CD4-positive, alpha-beta T cell treated with Interleukin-17A for 4 hours (primary cell): ENCODE measurements at regions not wholly inside any gene's neighbourhood (a gene's known extent, or its start where the extent isn't known, plus 50 kb on each side); places are given as distances from the start of the nearest gene placed in this dataset.
"Not testable (repeated sequence)": the region's sequence is repeated elsewhere in the genome, so short reads cannot be mapped to it uniquely, and the experiment has no call there.

Source experiments
- DNase-seq: peaks from one replicate; pipeline ENCODE4 v3.0.0-alpha.2; 2020; ENCODE audit warnings: mixed read lengths

DNA sequence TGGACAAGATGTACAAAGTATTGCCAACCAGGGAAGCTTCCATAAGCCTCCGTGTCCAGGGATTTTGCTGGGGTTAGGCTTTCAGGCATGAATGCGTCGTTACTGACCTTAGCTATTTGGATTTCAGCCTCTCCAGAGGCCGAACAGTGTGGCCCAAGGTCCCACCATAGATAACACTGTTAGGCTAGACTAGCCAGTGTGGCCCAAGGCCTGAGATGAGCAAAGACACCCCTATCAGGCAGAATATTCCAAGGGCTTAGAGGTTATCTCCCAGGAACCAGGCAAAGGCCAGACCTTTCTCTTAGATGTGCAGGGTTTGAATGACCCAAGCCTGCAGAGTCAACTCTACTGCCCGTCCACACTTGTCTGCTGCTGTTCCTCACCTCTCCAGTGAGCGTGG lies 131.7 kb upstream of the NDUFV2 start:
- DNase-seq = no peak

DNA sequence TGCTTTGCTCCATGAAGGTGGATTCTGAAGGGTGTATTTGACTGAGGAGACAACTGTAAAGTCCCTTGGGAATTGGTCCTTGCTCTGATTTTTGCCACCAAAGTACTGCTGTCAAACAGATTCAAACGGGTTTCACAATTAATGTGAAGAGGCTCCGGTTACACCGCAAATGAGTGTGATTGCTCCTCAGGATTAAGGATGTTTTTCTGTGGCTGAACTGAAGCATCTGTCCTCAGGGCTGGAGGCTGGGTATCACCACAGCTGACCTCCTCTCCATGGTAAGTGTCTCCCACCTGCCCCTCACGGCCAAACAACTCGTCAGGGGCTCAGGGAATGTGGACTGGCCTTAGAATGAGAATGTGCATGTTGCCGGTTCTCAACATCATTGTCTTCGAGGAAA lies 130.4 kb upstream of the NDUFV2 start:
- DNase-seq = no peak

DNA sequence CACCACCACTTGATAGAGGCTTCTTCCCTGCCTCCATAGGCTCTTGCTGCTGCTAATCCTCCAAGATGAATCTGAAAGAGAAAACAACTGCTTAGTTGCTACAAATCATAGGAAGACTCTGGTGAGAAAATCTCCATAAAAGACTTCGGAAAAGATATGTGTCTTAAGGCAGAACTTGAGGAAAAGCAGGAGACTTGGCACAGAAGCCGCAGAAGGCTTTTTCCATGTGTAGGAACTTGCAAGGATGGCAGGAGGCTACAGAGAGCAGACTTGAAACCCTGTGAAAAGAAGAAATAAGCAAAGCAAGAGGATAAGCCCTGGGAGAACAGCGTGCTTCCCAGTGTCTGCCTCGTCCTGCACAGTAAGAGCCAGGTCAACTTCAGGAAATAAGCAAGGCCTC lies 128.2 kb upstream of the NDUFV2 start:
- DNase-seq = no peak

DNA sequence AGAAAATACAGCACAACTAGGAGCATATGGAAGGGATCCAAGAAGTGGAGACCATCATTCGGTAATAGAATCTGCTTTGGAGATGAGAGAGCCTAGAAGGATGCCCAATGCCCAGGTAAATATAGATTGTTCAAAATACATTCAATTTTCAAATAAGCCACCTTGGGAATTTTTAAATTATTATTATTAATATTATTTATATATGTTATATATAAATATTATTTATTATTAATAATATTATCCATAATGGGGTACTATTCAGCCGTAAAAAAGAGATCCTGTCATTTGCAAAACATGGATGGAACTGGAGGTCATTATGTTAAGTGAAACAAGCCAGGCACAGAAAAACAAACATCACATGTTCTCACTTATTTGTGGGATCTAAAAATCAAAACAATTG lies 127.8 kb upstream of the NDUFV2 start:
- no peak for DNase-seq

DNA sequence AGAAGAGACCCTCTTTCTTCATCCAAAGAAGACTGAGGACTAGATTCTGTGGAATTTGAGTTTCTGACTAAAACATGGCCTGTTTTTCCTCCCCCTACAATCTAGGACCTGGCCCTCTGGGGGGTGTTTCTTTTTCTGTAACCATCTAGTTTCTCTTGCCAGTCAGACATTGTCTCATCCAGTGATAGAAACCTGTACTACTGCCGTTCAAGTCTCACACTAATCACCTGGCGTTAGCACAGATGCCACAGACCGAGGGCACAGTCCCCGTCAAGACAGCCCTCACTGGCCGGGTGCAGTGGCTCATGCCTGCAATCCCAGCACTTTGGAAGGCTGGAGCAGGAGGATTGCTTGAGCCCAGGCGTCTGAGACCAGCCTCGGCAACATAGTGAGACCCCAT lies 126.9 kb upstream of the NDUFV2 start:
- no peak for DNase-seq

DNA sequence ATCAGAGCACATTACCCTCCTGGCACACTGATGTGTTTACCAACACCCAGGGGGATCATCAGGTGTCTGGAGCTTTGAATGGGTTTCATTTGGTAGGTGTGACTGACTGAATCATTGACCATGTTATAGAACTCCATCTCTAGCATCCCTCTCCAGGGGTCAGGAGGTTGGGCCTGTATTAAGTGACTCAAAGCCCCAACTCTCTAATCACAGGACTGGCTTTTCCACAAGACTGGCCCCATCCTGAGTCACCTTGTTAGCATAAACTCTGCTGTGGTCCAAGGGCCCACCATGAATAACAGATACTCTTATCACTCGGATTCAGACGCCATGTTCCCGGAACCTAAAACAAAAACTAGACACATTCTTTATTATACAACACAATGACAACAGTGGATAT lies 125.9 kb upstream of the NDUFV2 start:
- no peak for DNase-seq

DNA sequence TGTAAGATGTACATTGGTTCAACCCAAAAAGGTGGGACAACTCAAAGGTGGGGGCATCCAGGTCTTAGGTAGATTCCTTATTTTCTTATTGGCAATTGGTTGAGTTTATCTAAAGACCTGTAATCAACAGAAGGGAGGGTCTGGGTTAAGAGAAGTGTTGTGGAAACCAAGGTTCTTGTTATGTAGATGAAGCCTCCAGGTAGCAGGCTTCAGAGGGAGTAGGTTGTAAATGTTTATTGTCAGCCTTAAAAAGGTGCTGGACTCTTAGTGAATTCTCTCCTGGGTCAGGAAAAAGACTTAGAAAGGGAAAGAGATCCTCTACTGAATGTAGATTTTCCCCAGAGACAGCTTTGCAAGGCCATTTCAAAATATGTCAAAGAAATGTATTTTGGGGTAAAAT lies 125.3 kb upstream of the NDUFV2 start:
- no peak for DNase-seq

DNA sequence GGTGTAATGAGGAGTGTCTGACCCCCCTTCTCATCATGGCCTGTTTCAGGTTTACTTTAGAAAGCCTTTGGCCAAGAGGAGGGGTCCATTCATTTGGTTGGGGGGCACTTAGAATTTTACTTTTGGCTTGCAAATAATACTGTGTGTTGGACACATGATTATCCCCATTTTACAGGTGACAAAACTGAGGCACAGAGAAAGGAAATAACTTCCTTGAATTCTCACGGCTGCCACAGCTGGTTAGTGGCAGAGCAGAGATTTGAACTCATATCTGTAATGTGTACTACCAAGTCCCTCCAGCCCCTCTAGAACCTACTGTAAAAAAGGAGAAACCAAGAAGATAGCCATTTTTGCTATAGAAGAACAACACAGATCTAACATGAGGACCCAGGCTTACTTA lies 124.8 kb upstream of the NDUFV2 start:
- DNase-seq = no peak

DNA sequence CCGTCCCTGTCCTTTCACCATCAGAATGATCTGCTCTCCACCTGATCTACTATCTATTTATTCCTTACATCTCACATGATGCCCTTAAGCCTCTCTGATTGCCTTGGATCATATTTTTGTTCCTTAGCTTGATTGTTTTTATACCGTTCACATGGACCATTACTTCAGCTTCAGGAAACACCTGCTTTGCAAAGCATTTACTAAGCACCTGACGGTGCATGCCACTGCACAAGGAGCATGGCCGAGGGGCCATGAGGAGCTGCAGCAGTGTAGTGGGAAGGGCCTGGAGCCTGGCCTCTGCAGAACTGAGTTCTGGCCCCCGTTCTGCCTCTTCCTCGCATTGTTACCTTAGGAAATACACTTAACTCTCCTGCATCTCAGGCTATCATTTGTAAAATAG lies 124.1 kb upstream of the NDUFV2 start:
- DNase-seq = no peak

DNA sequence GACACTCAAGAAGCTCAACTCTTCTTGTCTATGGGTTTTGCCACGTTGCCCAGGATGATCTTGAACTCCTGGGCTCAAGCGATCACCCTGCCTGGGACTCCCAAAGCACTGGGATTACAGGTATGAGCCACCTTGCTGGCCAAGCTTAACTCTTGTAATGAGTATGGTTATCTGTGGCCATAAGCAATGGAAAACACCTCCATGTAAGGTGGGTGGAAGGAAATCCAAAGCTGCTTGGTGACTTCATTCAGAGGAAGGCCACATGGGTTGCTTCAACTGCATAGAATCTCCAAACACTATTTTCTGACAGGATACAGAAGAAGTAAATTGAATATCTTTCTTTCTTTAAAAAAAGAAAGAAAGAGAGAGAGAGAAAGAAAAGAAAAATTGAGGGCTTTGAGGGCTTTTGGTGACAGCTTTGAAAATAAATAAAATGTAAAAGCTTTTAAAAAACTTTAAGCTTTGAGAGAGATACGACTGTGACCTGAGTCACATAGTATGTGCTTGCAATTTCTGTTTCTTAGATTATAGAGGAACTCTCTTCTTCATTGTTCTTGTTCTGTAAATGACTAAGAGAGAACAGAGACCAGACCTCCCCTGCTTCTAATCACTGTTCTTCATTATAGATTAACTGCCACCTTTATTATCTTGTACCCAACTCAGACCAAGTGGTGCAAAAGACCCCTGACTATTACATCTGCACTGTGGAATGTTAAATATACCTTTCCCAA lies 123.1 kb upstream of the NDUFV2 start:
- DNase-seq = no peak

DNA sequence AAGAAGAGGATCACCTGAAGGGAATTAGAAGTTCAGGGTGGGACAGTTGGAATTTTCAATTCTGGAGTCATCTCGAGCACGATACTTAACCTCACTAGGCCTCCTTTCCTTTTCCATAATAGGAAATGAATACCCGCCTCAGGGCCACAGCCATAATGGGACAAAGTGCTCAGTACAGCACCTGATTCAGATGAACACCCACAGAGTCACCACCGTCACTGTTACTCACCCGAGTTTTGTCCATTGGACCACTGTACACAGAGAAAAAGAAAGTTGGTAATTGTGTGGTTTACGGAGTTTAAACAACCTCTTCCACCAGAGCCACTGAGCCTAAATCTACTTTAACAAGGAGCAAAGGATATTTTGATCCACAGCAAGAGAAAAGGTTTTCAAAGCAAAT lies 122.0 kb upstream of the NDUFV2 start:
- DNase-seq = no peak

DNA sequence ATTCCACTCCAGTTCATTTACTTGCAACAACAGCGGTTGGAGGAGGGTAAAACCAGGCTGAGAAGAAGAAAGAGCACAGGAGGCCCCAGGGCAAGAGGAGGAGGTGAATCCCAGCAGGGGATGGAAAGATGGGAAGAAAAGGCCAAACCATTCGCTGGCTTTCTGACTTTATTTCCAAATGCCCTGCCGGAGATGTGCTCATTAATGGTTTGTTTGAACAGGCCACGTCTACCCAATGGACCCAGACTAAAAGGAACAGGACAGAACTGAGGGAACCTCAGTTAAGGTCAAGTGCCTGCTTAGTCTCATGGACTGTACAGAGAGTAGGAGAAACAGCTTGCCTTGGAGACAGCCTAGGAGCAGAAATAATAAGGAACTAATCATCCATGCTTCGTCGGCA lies 121.6 kb upstream of the NDUFV2 start:
- DNase-seq = no peak

DNA sequence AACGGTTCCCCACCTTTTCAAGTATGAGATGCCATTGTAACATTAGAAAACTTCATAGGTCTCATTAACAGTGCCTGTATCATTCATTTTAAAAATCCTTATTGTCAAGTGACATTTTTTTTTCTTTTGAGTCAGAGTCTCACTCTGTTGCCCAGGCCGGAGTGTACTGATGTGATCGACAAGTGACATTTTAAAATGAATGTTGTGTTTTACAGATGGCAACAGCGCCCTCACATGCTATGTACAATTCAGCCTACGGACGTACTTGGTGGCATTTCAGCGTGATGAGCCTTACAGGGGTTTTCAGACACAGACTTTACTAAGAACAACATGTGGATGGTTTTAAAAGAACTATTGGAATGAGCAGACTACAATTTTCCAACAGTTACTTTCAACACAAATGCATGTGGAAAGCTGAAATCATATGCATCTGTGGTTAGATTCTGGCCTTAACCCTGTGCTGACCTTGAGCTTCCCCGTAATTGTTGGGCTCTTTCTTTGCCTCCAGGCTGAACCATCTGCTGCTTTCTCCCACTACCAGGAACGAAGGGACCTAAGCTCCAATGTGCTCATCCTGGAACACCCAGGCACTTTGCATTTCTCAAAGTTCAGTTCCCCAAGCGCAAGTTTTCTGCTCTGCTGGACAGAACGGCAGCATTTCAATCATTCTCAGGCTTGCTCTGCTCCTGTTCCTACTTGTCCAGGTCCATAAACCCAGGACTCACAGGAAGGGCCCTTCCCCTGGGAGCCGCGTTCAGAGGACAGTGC lies 119.9 kb upstream of the NDUFV2 start:
- DNase-seq = no peak

DNA sequence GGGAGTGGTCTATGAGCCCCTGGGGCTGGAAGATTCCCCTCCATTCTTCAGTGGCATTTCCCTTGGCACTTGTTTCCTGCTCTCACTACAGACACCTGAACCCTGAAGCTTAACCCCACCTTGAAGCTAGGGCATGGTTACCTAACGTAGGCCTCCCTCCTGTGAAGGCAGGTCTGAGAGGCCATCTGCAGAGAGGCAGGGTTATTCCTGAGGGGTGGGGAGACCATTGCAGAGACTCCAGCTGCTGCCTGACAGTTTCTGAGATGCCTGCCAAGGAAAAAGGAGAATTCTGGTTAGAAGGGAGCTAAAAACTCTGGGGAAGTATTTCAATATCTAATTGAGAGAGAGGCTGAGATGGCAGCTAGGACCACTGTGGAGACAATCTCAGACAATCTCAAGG lies 119.3 kb upstream of the NDUFV2 start:
- no peak for DNase-seq

DNA sequence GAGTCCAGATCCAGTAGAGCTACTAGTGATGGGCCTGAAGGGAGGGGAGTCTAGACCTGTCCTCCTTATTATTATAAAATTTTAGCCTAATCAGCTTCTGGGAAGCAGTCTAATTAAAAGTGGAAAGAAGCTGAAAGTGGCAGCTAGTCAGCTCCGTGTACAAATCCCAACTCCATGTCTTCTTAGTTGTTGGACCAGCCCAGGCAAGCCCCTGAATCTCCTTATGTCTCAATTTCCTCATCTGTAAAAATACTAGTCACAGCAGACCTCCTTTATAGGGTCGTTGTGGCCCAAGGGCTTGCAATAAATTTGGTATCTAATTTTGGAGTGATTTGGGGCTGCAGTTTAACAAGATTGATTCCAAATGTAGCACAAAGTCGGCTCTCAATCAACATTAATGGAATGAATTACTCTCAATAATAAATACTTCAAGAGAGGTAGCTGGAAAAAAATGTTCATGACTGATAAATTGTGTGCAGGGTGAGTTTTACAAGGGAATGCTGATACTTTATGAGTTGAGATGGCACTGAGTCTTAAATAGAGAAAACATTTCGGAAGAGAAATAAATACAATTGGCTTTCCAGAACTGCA lies 118.3 kb upstream of the NDUFV2 start:
- no peak for DNase-seq

DNA sequence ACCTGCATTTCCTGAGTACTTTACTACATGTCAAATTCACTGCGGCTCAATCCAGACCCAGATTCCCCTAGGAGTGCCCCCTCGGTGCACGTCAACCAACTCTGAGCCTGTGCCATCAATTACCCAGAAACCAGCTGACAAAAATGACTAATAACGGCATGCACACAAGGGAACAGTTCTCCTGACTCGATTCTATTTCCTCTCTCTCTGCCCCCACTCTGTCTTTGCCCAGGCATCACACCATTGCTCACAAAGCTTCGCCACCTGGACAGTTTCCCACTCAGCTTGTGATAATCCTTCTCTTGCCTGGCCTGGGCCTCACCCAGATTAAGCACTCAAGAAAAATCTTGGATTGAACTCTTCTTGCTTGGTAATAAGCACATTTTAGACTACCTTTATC lies 115.3 kb upstream of the NDUFV2 start:
- DNase-seq = no peak

DNA sequence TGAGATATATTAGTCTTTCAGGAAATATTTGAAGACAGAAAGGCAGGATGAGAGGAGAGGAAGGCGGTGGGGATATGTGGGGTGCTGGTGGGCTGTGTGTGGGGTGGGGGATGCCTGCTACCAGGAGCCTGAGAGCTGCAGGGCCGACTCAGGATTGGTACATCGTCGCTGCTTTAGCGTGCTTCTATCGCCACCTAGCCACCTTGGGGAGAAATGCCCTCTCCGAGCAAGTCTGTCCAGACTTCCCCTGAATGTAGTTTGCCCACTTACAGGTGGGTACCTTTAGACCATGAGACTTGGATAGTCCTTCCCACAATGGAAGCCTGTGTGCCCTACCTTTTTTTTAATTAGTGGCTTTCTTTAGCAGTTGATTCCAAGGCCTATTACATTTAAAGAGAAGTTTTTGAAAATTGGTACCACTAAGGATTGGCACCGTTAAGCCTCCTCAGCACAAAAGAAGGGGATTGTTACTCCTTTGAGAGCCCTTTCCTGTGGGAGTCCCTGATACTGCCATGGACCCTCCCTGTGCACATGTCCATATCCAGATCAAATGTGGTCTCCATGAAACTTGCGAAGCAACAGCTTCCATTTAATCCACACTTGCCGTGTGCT lies 114.1 kb upstream of the NDUFV2 start:
- peak; percentile 68 for DNase-seq

DNA sequence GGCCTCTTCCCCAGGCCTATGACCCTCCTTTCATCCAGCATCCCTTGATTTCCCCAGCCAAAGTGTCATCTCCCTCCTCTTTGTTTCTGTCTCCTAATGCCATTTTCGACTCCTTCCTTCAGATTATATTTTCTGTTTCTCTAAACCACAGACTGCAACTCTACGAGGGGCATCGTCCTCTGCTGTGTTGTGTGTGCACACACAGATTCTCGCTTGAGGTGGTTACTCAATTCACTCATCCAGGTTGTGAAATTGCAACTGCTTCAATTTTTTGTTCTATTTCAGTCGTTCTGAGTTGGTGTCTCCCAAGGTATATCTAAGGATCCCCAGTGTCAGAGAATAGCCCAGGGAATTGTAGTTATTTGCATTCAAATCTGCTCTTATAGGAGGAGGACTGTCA lies 113.5 kb upstream of the NDUFV2 start:
- no peak for DNase-seq

DNA sequence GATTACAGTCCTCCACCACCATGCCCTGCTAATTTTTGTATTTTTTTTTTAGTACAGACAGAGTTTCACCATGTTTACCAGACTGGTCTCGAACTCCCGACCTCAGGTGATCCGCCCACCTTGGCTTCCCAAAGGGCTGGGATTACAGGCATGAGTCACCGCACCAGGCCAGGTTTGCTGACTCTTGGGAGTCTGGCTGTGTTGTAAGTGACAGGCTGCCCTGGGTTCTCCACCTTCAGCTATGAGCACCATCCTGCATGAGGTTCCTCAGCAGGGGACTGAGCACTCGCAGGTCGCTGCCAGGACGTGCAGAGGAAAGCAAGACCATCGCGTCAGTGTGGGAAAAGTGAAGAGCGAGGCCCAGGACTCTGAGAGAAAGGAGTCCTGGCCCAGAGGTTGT lies 112.6 kb upstream of the NDUFV2 start:
- no peak for DNase-seq

DNA sequence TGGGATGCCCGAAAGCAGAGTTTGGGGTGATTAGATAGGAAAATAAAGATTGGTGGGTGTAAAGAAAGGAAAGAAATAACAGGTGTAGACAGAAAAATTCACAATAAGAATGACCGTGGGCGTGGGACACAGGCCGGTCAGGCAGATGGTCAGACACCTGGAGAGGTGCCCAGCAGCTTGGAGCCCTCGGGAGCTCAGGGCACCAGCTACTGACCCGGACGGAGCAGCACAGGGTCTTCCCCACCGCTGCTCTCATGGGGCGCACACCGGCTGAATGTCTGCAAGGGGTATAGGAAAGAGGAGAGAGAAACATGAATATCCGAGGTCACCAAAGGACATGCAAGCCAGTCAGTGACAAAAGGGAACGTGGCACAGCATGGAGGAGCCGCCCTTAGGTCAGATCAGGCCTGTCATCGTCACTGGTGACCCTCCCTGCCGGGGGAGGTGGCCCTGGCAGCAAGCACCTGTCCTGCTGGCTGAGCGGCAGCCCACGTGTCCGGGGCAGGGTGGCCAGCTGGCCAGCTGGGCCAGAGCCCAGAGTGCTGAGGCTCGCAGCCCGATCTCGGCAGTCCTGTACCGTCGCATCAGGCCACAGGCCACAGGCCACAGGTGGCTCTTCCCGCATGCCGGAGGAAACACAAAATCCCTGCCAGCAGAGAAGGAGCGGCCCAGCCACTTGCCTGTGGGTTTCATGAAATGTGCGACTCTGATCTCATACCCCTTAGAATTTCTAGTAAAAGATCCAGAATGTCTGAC lies 112.0 kb upstream of the NDUFV2 start:
- DNase-seq = no peak

DNA sequence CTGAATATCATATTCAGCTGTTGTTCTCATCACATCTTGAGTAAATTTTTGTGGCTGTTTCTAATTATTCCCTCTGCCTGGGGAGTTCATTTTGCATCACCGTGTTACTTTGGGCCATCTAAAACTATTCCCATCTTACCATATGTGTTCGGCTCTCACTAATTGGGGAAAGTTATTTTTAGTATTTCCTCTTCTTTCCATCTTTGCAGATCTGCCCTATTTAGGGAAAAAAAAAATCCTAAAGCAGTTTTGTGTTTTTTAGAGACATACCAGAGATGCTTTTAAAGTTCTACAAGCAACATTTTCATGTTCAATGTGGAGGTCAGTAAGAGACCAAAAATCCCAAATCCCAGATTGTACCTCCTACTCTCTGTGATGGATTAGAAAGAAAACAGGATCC lies 111.3 kb upstream of the NDUFV2 start:
- no peak for DNase-seq

DNA sequence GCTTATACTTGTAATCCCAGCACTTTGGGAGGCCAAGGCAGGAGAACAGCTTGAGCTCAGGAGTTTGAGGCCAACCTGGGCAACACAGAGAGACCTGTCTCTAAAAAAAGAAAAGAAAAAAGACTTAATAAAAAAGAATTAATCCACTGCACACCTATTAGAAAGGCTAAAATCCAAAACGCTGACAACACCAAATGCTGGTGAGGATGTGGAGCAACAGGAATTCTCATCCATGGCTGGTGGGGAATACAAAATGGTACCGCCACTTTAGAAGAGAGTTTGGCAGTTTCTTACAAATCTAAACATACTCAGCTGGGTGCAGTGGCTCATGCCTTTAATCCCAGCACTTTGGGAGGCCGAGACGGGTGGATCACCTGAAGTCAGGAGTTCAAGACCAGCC lies 110.0 kb upstream of the NDUFV2 start:
- not testable (repeated sequence) for DNase-seq

DNA sequence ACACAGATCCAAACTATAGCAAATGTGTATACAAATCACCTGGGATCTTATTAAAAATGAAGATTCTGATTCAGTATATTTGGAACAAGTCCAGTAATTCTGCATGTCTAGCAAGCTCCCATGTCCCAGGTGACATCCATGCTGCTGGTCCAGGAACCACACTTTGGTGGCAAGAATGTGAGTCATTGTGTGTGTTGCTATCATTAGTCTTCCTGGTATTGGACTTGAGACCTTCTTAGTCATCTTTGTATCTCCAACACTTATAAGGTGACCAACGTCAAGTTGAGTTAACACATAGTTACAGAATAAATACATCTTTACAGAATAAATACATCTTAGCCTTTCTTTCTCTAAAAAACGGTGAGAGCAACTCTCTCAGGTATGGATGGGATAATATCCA lies 107.9 kb upstream of the NDUFV2 start:
- no peak for DNase-seq
